ELR (cell line): ENCODE measurements at regions not wholly inside any gene's neighbourhood (a gene's known extent, or its start where the extent isn't known, plus 50 kb on each side); places are given as distances from the start of the nearest gene placed in this dataset.
A peak's percentile ranks its signal among the peaks of the same experiment; 100 is the strongest.

Source experiments
- DNase-seq: peaks from one replicate; pipeline ENCODE4 v3.0.0-alpha.2; 2015; ENCODE audit warnings: low read depth

GRCh38 chr3:193780397-193780796 is 187.4 kb downstream of the OPA1 start:
- no peak for DNase-seq

- peak; percentile 74 for DNase-seq
Measured at GRCh38 chr3:193780810-193781478, 187.9 kb downstream of the OPA1 start.

- peak; percentile 8 for DNase-seq
Measured at GRCh38 chr3:193782276-193782647, 189.3 kb downstream of the OPA1 start.

GRCh38 chr3:193782747-193783146 is 189.7 kb downstream of the OPA1 start:
- DNase-seq, result no peak

GRCh38 chr3:193783166-193783896 is 190.3 kb downstream of the OPA1 start:
- DNase-seq, result peak; percentile 28

GRCh38 chr3:193784822-193785221 is 191.8 kb downstream of the OPA1 start:
- DNase-seq, result no peak

- DNase-seq, result no peak
Measured at GRCh38 chr3:193787496-193787870, 194.5 kb downstream of the OPA1 start.

- peak; percentile 66 for DNase-seq
Measured at GRCh38 chr3:193788189-193788991, 195.4 kb downstream of the OPA1 start.

GRCh38 chr3:193789455-193789854 is 196.4 kb downstream of the OPA1 start:
- DNase-seq, result no peak

- no peak for DNase-seq
Measured at GRCh38 chr3:193790086-193790990, 197.3 kb downstream of the OPA1 start.

- no peak for DNase-seq
Measured at GRCh38 chr3:193791041-193792032, 198.3 kb downstream of the OPA1 start.

- DNase-seq, result no peak
Measured at GRCh38 chr3:193793123-193793522, 200.1 kb downstream of the OPA1 start.

GRCh38 chr3:193794002-193794881 is 201.2 kb downstream of the OPA1 start:
- DNase-seq, result no peak

- DNase-seq, result no peak
Measured at GRCh38 chr3:193795062-193795690, 202.2 kb downstream of the OPA1 start.

GRCh38 chr3:193796089-193796488 is 203.1 kb downstream of the OPA1 start:
- no peak for DNase-seq

GRCh38 chr3:193797566-193797965 is 204.6 kb downstream of the OPA1 start:
- no peak for DNase-seq

- no peak for DNase-seq
Measured at GRCh38 chr3:193798051-193798450, 205.0 kb downstream of the OPA1 start.

GRCh38 chr3:193800138-193801043 is 207.4 kb downstream of the OPA1 start:
- no peak for DNase-seq
